ENCODE measurements at regions not wholly inside any gene's neighbourhood (a gene's known extent, or its start where the extent isn't known, plus 50 kb on each side); places are given as distances from the start of the nearest gene placed in this dataset.
A peak's percentile ranks its signal among the peaks of the same experiment; 100 is the strongest.

DNA sequence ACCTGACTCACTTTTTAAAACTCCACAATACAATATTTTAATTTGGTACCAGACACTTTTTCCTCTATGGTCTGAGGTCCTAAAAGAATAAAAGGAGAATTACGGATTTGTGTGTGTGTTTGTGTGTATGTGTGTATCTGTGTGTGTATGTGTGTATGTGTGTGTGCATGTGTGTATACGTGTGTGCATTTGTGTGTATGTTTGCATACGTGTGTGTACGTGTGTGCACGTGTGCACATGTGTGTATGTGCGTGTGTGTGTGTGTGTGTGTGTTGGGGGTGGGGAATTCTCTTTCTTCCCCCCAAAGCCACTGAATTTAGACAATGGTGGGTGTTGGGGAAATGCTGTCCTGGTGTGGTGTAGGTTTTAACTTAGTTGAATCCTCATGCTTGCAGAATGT is 807.7 kb upstream of the SALL3 start:
- Histone ChIP-seq H3K27ac (replicated peaks; ENCODE audit: low read length) (no peak overlapping the region), H3K27me3 (ENCODE audit: control insufficient read depth in 3 of 3, insufficient read depth in 3 of 3, low read depth in 1 of 3, low read length in 3 of 3) (no peaks in the 10 kb centered on the region), H3K9ac (ENCODE audit: low read depth, low read length, poor library complexity) (no peak overlapping the region), H4K8ac (ENCODE audit: low read depth, low read length) (no peak overlapping the region), H3K79me1 (ENCODE audit: low read depth, low read length) (no peaks in the 10 kb centered on the region), H3K4me3 (ENCODE audit: low read length in 2 of 2) (peak overlapping the region in 1 of 2 donors; percentile 55), H2BK15ac (ENCODE audit: low read length) (no peak overlapping the region), H2AK5ac (ENCODE audit: low read depth, low read length) (no peak overlapping the region), H3K4ac (ENCODE audit: low read length) (no peak overlapping the region), H3K18ac (ENCODE audit: low read length) (no peak overlapping the region), H2BK12ac (ENCODE audit: low read length) (no peak overlapping the region), H3K36me3 (replicated peaks in 1 of 2; ENCODE audit: control insufficient read depth in 2 of 2, insufficient read depth in 2 of 2, low read length in 2 of 2) (no peaks in the 10 kb centered on the region), H2BK120ac (ENCODE audit: low read depth, low read length) (no peak overlapping the region), H3K14ac (ENCODE audit: low read length) (no peak overlapping the region), H3K4me2 (ENCODE audit: insufficient read depth, low read length, poor library complexity, severe bottlenecking) (no peak overlapping the region), H3K4me1 (ENCODE audit: control insufficient read depth in 2 of 2, insufficient read depth in 1 of 2, low read depth in 1 of 2, low read length in 2 of 2) (no peaks in the 10 kb centered on the region), H2AFZ (ENCODE audit: low read length) (no peak overlapping the region), H2BK5ac (ENCODE audit: low read length) (no peak overlapping the region), H3K9me3 (replicated peaks in 1 of 2; ENCODE audit: control insufficient read depth in 2 of 2, insufficient read depth in 1 of 2, low read depth in 1 of 2, low read length in 2 of 2) (no peaks in the 10 kb centered on the region), H4K91ac (ENCODE audit: low read depth, low read length, poor library complexity) (no peak overlapping the region), H3K23ac (ENCODE audit: low read depth, low read length, poor library complexity) (no peak overlapping the region)
- DNase-seq (ENCODE audit: low spot score): no peak
- WGBS, 2 donors (ENCODE audit: extremely low coverage in 2 of 2, insufficient read length in 2 of 2, insufficient replicate concordance in 1 of 2): no CpG with 5 or more reads among the region's 6 CpGs

DNA sequence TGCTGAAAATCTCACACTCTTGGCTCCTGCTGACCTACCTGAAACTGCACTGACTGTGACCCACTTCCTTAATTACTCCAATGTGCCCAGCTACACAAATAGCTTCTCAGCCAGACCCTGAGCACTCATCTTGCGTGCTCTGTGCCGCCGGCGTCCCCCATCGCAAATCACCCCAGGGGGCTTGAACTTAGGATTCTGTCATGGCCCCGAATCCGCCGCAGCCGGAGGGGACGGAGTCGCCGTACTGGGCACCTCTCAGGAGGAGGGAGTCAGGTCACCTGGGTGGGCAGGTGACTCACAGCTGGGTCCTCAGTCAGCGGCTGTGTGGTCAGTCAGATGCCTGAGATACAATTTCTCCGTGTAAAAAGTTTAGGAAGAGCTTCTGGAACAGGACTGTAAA is 804.9 kb upstream of the SALL3 start:
- H2BK5ac ChIP-seq (ENCODE audit: low read length): no peak overlapping the region
- no peak overlapping the region for H2BK15ac ChIP-seq (ENCODE audit: low read length)
- H3K27me3 ChIP-seq (ENCODE audit: control insufficient read depth in 3 of 3, insufficient read depth in 3 of 3, low read depth in 1 of 3, low read length in 3 of 3): no peaks in the 10 kb centered on the region
- no peak overlapping the region for H3K27ac ChIP-seq (replicated peaks; ENCODE audit: low read length)
- H3K23ac ChIP-seq (ENCODE audit: low read depth, low read length, poor library complexity): no peak overlapping the region
- no peak overlapping the region for H3K4me2 ChIP-seq (ENCODE audit: insufficient read depth, low read length, poor library complexity, severe bottlenecking)
- no peak overlapping the region for H2AFZ ChIP-seq (ENCODE audit: low read length)
- no peak overlapping the region for H3K4ac ChIP-seq (ENCODE audit: low read length)
- H3K9ac ChIP-seq (ENCODE audit: low read depth, low read length, poor library complexity): no peak overlapping the region
- peak overlapping the region; percentile 77 for H2AK5ac ChIP-seq (ENCODE audit: low read depth, low read length)
- DNase-seq (ENCODE audit: low spot score): no peak
- no peak overlapping the region for H4K8ac ChIP-seq (ENCODE audit: low read depth, low read length)
- H3K4me3 ChIP-seq (ENCODE audit: low read length in 2 of 2): no peak overlapping the region
- no peaks in the 10 kb centered on the region for H3K36me3 ChIP-seq (replicated peaks in 1 of 2; ENCODE audit: control insufficient read depth in 2 of 2, insufficient read depth in 2 of 2, low read length in 2 of 2)
- H3K4me1 ChIP-seq (ENCODE audit: control insufficient read depth in 2 of 2, insufficient read depth in 1 of 2, low read depth in 1 of 2, low read length in 2 of 2): no peaks in the 10 kb centered on the region
- no CpG with 5 or more reads among the region's 14 CpGs for WGBS, 2 donors (ENCODE audit: extremely low coverage in 2 of 2, insufficient read length in 2 of 2, insufficient replicate concordance in 1 of 2)
- H2BK120ac ChIP-seq (ENCODE audit: low read depth, low read length): peak overlapping the region; percentile 52
- H3K18ac ChIP-seq (ENCODE audit: low read length): peak overlapping the region; percentile 29
- H3K14ac ChIP-seq (ENCODE audit: low read length): no peak overlapping the region
- no peak overlapping the region for H2BK12ac ChIP-seq (ENCODE audit: low read length)
- H3K79me1 ChIP-seq (ENCODE audit: low read depth, low read length): no peaks in the 10 kb centered on the region
- no peaks in the 10 kb centered on the region for H3K9me3 ChIP-seq (replicated peaks in 1 of 2; ENCODE audit: control insufficient read depth in 2 of 2, insufficient read depth in 1 of 2, low read depth in 1 of 2, low read length in 2 of 2)
- H4K91ac ChIP-seq (ENCODE audit: low read depth, low read length, poor library complexity): no peak overlapping the region

- no peak overlapping the region for H4K8ac ChIP-seq (ENCODE audit: low read depth, low read length)
- no peak overlapping the region for H3K23ac ChIP-seq (ENCODE audit: low read depth, low read length, poor library complexity)
- no peak overlapping the region for H2BK15ac ChIP-seq (ENCODE audit: low read length)
- no peak overlapping the region for H2BK5ac ChIP-seq (ENCODE audit: low read length)
- no peak overlapping the region for H3K18ac ChIP-seq (ENCODE audit: low read length)
- H3K4me3 ChIP-seq (ENCODE audit: low read length in 2 of 2): no peak overlapping the region
- H3K27me3 ChIP-seq (ENCODE audit: control insufficient read depth in 3 of 3, insufficient read depth in 3 of 3, low read depth in 1 of 3, low read length in 3 of 3): no peaks in the 10 kb centered on the region
- H4K91ac ChIP-seq (ENCODE audit: low read depth, low read length, poor library complexity): no peak overlapping the region
- no peak overlapping the region for H2BK12ac ChIP-seq (ENCODE audit: low read length)
- H3K4me2 ChIP-seq (ENCODE audit: insufficient read depth, low read length, poor library complexity, severe bottlenecking): no peak overlapping the region
- no peak overlapping the region for H2BK120ac ChIP-seq (ENCODE audit: low read depth, low read length)
- H2AFZ ChIP-seq (ENCODE audit: low read length): no peak overlapping the region
- no peaks in the 10 kb centered on the region for H3K79me1 ChIP-seq (ENCODE audit: low read depth, low read length)
- no peak overlapping the region for H2AK5ac ChIP-seq (ENCODE audit: low read depth, low read length)
- H3K4ac ChIP-seq (ENCODE audit: low read length): no peak overlapping the region
- no peak overlapping the region for H3K9ac ChIP-seq (ENCODE audit: low read depth, low read length, poor library complexity)
- peaks cover 0 to 7% of the 10 kb centered on the region in 2 donors for H3K9me3 ChIP-seq (replicated peaks in 1 of 2; ENCODE audit: control insufficient read depth in 2 of 2, insufficient read depth in 1 of 2, low read depth in 1 of 2, low read length in 2 of 2)
- no peaks in the 10 kb centered on the region for H3K4me1 ChIP-seq (ENCODE audit: control insufficient read depth in 2 of 2, insufficient read depth in 1 of 2, low read depth in 1 of 2, low read length in 2 of 2)
- WGBS, 2 donors (ENCODE audit: extremely low coverage in 2 of 2, insufficient read length in 2 of 2, insufficient replicate concordance in 1 of 2): no CpG with 5 or more reads among the region's 4 CpGs
- H3K27ac ChIP-seq (replicated peaks; ENCODE audit: low read length): no peak overlapping the region
- no peaks in the 10 kb centered on the region for H3K36me3 ChIP-seq (replicated peaks in 1 of 2; ENCODE audit: control insufficient read depth in 2 of 2, insufficient read depth in 2 of 2, low read length in 2 of 2)
- H3K14ac ChIP-seq (ENCODE audit: low read length): no peak overlapping the region
- DNase-seq (ENCODE audit: low spot score): no peak
Observed at GRCh38 chr18:78178812-78179211, 800.8 kb upstream of the SALL3 start.

DNA sequence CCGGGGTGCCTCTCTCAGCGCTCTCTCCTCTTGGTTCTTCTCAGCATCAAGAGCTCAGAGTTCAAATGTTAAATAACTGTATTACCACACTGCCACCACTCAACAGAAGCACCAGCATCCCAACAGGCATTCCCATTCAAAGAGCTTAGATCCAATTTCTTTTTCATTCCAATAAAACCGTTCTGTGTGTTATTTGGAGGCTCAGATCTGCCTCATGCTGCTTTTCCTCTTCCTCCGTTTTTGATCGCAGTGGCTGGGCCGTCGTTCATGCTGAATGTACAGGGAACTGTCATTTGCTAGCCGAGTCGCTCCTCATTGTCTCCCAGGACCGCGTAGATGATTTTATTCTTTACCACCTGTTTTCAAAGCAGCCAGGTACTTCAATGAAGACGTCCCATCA is 798.9 kb upstream of the SALL3 start:
- no peaks in the 10 kb centered on the region for H3K4me1 ChIP-seq (ENCODE audit: control insufficient read depth in 2 of 2, insufficient read depth in 1 of 2, low read depth in 1 of 2, low read length in 2 of 2)
- no peak overlapping the region for H3K14ac ChIP-seq (ENCODE audit: low read length)
- no peak overlapping the region for H2BK15ac ChIP-seq (ENCODE audit: low read length)
- H2BK12ac ChIP-seq (ENCODE audit: low read length): no peak overlapping the region
- peak overlapping the region; percentile 61 for H2AFZ ChIP-seq (ENCODE audit: low read length)
- H3K4ac ChIP-seq (ENCODE audit: low read length): no peak overlapping the region
- no peak overlapping the region for H3K18ac ChIP-seq (ENCODE audit: low read length)
- no peaks in the 10 kb centered on the region for H3K36me3 ChIP-seq (replicated peaks in 1 of 2; ENCODE audit: control insufficient read depth in 2 of 2, insufficient read depth in 2 of 2, low read length in 2 of 2)
- no peak overlapping the region for H2BK120ac ChIP-seq (ENCODE audit: low read depth, low read length)
- H3K79me1 ChIP-seq (ENCODE audit: low read depth, low read length): no peaks in the 10 kb centered on the region
- no peak for DNase-seq (ENCODE audit: low spot score)
- no peak overlapping the region for H2AK5ac ChIP-seq (ENCODE audit: low read depth, low read length)
- no peak overlapping the region for H3K23ac ChIP-seq (ENCODE audit: low read depth, low read length, poor library complexity)
- H3K27me3 ChIP-seq (ENCODE audit: control insufficient read depth in 3 of 3, insufficient read depth in 3 of 3, low read depth in 1 of 3, low read length in 3 of 3): no peaks in the 10 kb centered on the region
- no peak overlapping the region for H3K27ac ChIP-seq (replicated peaks; ENCODE audit: low read length)
- H4K91ac ChIP-seq (ENCODE audit: low read depth, low read length, poor library complexity): no peak overlapping the region
- no peak overlapping the region for H3K4me3 ChIP-seq (ENCODE audit: low read length in 2 of 2)
- no peak overlapping the region for H3K4me2 ChIP-seq (ENCODE audit: insufficient read depth, low read length, poor library complexity, severe bottlenecking)
- H4K8ac ChIP-seq (ENCODE audit: low read depth, low read length): no peak overlapping the region
- H3K9me3 ChIP-seq (replicated peaks in 1 of 2; ENCODE audit: control insufficient read depth in 2 of 2, insufficient read depth in 1 of 2, low read depth in 1 of 2, low read length in 2 of 2): peaks cover 0 to 10% of the 10 kb centered on the region in 2 donors
- no peak overlapping the region for H2BK5ac ChIP-seq (ENCODE audit: low read length)
- no CpG with 5 or more reads among the region's 12 CpGs for WGBS, 2 donors (ENCODE audit: extremely low coverage in 2 of 2, insufficient read length in 2 of 2, insufficient replicate concordance in 1 of 2)
- no peak overlapping the region for H3K9ac ChIP-seq (ENCODE audit: low read depth, low read length, poor library complexity)

Data from neuronal stem cell (in vitro differentiated cells).